NCI-H446 (cell line): ENCODE measurements at regions not wholly inside any gene's neighbourhood (a gene's known extent, or its start where the extent isn't known, plus 50 kb on each side); places are given as distances from the start of the nearest gene placed in this dataset.
"Not testable (repeated sequence)": the region's sequence is repeated elsewhere in the genome, so short reads cannot be mapped to it uniquely, and the experiment has no call there.

Experiments
- DNase-seq, 2 experiments: peaks; one replicate each; lab custom pipeline; 2025; lab: John Stamatoyannopoulos, UW

DNA sequence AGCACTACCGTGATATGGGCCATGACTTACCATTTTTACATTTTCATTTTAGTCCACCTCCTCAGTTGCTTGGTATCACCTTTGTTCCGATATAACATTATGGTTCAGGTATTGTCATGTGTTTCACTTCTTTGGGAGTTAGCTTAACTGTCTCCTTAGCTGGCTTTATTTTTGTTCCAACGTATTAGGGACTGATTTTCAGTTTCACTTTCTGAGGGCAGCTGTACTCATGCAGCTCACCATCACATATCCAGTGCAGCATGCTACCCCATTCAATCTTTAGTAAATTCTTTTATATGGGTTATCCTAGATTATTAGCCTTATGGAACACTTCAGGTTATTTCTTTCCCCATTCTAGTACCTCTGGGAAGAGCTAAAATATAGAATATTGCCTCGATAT is 362.2 kb upstream of the IRAK1BP1 start:
- no peak for DNase-seq

DNA sequence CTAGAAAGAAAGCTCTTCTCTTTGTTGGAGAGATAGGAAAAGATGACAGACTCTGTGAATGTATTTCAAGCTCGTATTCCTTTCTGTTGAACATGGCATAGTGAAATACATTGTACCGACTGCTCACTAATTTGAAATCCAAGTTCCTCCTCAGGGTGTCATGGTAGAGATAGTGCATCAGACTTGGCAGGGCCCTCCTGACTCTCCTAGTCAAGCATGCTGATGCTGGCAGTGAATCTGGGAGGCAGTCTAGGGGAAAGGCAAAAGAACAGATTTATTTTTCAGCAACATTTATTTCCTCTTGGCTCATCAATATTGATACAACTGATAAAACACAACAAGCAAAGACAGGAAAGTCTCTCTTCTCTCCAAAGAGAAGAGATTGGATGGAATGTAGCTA is 356.3 kb upstream of the IRAK1BP1 start:
- no peak for DNase-seq

DNA sequence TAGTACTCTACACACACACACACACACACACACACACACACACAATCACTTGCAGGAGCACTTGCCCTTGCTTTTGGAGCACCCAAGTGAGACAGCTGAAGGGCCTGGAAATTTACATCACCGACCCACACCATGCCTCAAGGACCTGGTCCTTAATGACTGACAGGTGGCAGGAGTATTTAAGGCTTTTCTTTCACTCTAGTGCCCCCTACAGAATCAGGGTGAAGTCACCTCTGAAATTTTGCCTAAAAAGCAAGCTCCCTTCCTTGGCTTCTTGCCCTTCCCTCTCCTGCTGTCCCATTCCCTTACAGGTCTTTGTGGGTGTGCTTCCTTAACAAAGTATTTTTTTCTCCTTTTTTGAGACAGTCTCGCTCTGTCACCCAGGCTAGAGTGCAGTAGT is 353.5 kb upstream of the IRAK1BP1 start:
- DNase-seq = no peak

DNA sequence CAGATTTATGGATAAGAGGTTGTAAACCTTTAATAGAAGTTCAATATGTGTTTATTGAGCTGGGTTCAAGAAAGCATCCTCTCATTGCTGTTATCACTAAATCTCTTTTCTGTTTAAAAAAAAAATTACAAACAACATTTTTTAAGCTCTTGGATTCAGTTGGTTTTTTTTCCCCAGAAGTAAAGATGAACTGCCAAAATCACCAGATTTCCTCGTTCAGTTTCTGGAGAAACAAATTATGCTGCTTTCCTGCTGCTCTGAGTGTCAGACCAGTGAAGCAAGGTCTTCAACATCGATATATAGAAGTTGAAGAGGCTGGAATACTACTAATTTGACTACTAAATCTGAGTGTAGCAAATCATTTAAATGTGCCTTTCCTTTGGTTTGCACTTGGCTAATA is 352.1 kb upstream of the IRAK1BP1 start:
- no peak for DNase-seq

DNA sequence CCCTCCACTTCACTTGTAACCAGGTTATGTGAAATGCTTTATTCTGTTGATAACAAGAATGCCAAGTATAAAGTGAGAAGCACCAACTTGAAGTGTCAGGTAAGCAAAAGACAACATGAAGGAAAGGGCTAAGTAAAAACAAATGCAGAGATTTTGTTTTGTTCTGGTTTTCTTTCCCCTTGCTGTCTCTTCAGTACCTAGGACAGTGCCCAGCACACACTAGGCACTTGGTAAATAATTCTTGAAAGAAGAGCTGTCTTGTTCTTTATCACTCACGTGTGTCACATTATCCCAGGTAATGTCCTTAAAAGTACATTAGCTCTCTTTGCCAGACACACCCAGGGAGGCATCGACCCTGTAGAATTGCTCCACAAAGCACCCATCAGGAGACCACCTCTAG is 350.0 kb upstream of the IRAK1BP1 start:
- DNase-seq = no peak

DNA sequence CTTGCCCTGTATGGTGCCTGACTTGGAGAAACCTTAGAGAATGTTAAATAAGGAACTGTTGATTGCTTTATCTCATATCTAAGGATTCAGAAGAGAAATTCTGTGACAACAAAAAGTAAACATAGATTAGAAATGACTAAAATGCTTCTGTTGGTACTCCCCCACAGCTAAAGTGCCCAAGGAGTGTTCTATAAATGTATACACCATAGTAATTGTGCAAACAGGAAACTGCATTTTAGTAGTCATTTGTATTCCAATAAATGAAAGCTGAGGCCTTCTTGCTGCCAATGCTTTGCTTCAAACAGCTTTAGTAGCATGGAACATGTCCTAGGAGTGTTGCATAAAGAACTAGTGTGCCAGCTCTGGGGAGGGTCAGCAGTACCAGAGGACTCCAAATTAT is 343.7 kb upstream of the IRAK1BP1 start:
- no peak for DNase-seq

DNA sequence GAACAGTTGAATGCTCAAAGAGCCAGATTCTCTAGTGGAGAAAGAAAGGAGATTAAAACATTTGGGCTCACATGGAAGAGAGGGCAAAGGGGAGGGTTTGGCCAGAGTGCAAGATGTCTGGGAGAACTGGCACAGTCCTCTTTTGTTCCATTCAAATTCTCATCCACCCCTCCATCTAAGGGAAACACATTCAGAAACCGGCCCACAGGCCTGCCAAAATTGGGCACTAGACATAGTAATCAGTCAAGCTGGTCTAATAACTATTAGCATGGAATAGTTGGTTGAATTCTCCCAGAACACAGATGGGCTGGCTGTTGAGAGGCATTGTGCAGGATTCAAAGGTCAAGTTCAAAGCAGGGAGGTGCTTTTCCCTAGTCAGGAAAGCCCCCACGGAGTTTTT is 341.4 kb upstream of the IRAK1BP1 start:
- DNase-seq = no peak

DNA sequence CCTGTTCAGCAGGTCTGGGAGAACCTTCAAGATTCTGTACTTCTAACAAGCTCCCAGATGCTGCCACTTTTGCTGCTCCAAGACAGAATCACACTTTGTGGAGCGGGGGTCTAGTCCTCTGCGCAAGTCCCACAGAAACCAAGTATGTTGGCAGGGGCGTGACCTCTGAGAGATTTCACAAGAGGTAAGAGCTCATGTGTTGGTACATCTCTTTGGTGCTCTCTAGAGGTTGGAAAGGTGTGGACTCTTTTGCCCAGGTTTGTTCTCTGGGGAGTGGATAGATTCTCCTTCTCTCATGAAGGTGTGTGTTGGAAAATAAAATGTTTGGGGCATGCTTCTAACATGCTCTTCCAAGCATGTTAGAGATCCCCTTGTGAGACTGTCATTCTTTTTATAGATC is 340.9 kb upstream of the IRAK1BP1 start:
- no peak for DNase-seq

DNA sequence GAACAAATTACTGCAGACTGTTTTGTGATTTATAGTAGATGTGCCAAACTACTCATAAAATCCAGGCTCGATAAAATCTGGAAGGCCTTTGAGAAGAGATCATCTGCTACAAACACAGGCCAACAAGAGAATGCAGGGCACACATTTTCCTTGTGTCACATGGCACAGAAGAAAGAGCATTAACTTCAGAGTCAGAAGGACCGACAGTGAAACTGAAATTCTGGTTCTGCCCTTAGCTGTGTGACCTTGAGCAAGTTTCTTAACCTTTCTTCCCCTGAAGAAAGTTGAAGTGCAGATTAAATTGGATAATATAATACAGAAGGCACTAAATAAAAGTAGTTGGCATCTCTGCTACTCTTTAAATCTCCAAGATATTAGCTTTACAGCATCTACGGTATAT is 338.4 kb upstream of the IRAK1BP1 start:
- no peak for DNase-seq

DNA sequence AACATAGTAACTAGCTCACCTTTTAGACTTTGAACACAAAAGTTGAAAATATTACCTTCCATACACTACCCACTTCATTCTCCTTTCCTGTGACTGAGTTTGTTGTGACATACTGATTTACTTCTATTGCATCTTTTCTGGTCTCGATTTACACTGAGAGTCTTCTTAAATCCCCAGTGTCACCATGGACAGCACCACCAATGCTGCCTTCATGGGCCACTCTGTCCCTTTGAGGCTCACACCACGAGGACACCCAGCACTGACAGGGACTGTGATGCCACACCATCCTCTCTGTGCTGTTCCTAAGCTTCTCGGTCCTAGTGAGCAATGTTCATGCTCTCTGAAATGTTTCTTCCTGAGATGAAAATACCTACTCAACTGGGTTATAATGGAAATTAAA is 337.1 kb upstream of the IRAK1BP1 start:
- DNase-seq = no peak

DNA sequence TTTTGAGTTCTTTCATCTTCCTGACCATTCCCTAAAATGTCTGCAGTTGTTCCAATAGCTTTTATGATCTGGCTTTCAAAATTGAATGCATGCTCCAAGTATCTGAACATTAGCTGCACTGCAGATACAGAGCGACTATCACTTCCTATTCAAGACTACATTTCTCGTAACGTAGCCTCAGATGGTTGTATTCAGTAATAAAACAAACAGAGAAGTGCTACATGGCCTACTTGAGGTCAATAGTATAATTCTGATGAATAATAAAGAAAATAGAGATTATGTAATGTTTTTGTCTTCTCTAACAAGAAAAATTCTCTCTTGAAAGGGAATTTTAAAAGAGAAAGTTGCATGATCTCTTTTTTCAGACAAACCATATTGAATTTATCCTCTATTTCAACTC is 333.9 kb upstream of the IRAK1BP1 start:
- no peak for DNase-seq

DNA sequence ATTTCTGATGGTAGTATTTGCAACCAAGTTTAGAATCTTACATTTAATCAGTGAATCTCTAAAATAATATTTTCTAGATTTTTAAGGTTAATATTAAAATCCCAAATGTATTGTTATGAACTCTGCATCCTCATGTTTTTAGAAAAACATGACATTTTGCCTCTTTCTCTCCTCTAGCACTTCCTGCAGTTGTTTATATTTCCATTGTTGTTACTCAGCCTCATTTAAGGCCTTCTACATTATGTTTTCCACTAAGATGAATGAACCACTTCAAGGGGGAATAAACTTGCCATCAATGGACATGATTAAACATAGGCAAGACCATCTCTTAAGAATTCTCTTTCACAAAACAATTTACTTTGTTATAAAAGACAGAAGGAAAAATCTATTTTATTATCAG is 333.5 kb upstream of the IRAK1BP1 start:
- DNase-seq = no peak

DNA sequence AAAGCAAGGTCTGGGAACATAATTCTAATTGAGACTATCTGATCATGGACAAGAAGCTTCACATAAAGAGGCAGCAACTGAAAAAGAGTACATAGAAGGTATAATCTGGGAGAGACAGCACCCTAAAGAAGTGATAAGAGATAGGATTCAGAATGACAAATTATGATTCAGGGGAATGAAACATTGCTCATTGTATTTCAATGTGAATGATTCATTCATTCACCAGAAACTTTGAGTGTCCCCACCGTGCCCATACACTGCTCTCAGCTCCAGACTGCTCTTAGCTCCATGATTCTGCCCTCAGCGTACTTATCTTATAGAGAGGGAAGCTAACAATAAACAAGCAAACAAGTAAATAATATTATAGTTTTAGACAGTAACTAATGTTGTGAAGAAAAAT is 329.3 kb upstream of the IRAK1BP1 start:
- DNase-seq = no peak

DNA sequence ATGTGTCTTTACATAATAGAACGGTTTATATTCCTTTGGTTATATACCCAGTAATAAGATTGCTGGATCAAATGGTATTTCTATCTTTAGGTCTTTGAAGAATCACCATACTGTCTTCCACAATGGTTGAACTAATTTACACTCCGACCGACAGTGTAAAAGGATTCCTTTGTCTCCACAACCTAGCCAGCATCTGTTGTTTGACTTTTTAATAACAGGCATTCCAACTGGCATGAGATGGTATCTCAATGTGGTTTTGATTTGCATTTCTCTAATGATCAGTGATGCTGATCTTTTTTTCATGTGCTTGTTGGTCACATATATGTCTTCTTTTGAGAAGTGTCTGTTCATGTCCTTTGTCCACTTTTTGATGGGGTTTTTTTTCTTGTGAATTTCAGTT is 319.7 kb upstream of the IRAK1BP1 start:
- not testable (repeated sequence) for DNase-seq

DNA sequence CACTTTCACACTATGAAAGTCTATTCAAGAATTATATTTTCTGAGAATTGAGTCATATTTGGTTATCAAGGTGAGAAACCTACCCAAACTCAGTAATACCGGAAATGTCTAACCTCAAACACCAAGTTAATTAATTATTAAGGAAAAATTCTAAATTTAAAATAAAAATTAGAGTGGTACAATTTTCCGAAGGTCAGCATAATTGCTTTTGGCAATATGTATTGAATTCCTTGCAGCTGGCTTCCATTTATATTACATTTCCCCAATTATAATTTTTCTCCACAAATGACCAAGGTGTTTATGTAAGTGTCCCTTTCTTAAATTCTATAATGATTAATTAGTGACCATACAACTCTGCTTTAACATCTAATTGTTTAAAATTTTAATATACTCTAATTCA is 316.0 kb upstream of the IRAK1BP1 start:
- DNase-seq = no peak

DNA sequence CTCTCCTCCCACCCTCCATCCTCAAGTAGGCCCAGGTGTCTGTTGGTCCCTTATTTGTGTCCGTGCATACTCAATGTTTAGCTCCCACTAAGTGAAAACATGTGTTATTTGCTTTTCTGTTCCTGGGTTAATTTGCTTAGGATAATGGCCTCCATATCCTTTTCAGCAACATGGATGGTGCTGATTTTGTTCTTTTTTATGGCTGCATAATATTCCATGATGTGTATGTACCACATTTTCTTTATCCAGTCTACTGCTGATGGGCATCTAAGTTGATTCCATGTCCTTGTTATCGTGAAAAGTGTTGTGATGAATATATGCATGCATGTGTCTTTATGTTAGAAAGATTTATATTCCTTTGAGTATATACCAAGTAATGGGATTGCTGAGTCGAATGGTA is 314.9 kb upstream of the IRAK1BP1 start:
- DNase-seq = no peak

DNA sequence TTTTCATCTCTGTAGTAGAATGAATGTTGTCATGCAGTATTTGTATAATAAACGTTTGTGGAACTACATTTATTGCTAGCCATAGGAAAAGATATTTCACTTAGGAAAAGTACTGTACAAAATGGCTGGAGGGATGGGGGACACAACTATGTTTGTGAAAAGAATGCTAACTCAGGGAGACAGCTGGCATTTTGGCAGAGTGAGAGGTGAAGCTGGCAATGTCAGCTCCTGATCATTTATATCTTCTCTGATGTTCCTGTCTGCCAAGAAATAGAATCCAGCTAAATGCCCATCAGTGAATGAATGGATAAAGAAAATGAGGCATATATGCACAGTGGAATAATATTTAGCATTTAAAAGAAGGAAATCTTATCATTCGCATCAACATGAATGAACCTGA is 313.0 kb upstream of the IRAK1BP1 start:
- DNase-seq = no peak

DNA sequence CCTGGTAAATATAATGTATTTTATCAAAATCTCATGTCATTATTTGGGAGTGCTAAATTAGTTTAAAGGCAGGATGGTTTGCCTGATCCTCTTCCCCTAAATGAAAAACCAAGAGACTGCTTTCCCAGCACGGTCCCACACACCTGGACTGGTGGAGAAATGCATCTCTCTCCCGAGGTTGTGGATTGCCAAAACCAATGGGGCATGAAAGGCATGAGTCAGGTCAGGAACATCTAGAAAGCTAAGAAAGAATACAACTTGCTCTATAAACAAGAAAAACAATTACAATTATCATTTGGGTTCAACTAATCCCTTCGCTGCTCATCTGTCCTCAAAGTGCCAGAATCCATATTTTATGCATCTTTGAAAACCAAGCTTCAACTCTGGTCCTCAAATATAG is 308.3 kb upstream of the IRAK1BP1 start:
- no peak for DNase-seq

DNA sequence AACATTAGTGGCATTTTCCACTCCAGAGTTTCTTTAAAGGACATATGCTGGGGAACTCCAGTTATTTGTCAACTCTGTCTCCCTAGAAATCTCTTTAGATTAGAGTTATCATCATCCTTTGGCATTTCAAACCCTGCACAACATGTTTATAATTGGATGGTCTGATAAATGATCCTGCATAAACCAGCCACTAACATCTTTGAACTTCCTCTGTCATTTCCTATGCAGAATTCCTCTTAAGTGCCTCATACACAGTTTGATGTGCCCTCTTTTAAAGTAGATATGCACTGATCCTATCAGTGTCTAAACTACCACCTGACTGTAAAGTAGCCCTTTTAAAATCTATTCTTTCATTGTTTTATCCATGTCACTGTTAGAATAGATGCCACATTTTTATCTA is 306.3 kb upstream of the IRAK1BP1 start:
- no peak for DNase-seq

DNA sequence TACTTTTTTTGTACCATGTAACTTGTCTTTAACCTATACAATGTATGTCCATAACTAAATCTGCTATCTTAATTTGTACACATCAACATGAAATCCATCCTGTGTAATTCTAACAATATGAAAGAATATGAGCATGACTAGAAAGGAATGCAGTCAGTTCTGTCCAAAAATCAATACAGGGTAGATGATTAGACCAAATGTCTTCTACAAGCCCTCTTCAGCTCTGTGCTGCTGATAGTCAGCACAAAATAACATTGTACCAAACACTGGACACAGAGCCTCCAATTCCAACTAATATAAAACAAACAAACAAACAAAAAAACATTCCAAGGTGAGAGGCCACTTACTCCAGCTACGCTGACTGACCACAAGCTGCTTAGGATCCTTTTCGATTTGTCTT is 301.4 kb upstream of the IRAK1BP1 start:
- no peak for DNase-seq

DNA sequence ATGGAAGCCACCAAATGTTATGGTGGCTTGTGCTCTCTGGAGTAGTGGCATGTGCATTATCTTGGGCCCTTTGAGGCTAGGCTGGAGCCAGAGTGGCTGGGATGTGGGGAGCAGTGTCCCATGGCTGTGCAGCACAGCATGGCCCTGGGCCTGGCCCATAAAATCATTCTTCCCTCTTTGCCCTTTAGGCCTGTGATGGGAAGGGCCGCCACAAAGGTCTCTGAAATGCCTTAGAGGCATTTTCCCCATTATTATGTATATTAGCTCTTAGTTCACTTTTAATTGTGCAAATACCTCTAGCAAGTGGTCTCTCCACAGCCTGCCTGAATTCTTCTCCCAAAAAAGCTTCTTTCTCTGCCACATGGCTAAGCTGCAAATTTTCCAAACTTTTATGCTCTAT is 297.3 kb upstream of the IRAK1BP1 start:
- no peak for DNase-seq

DNA sequence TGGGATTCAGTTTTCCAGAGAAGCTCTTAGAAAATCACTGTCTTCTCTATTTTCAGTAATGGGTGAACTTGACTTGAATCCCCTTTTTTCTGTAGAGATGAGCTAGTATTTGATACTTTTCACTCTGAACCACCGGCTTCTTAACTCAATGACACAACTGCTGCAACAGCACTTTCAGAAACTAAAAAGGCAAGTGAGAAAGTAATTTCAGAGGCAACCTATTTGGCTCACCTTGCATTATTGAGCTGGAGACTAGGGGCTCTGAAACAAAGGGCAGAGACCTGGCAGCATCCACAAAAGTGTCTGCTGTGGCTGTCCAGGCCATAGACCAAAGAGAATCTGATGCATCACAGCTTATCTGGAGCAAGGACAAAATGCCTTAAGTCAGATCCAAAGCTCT is 289.8 kb upstream of the IRAK1BP1 start:
- DNase-seq = no peak

DNA sequence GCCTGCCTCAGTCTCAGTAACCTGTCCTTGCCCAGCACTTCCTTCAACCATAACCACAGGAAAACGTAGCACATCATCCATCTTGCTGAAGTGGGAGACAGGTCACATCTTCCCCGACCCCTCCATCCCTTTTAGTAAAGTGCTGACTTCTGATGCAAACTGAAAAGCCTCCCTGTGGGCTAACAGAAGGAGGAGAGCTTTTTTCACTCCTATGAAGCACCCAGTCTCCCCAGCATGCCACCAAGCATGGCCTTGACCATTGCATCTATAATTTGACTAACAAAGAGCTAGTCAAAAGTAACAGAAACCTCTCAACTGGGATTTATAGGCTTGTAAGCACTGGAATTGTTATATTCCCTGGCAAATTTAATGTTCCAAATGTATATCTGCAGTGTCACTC is 288.9 kb upstream of the IRAK1BP1 start:
- DNase-seq = no peak

DNA sequence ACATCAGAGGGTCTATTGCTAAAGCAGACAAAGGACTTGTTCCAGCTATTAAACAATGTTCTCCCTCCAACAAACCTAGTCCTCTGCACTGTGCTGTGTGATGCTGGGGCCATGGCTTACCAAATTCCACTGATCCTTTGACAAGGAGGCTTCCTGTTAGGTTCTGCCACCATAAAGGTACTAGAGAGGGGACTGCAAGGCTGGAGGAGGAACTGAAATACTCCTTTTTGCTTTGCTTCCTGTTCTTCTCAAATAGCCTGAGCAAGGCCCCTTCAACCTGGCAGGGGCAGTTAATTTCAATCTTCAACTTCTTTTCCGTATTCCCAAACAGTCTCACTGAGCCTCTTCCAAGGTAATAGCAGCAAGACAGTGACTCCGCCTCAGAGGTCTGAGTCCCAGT is 286.4 kb upstream of the IRAK1BP1 start:
- DNase-seq = no peak

DNA sequence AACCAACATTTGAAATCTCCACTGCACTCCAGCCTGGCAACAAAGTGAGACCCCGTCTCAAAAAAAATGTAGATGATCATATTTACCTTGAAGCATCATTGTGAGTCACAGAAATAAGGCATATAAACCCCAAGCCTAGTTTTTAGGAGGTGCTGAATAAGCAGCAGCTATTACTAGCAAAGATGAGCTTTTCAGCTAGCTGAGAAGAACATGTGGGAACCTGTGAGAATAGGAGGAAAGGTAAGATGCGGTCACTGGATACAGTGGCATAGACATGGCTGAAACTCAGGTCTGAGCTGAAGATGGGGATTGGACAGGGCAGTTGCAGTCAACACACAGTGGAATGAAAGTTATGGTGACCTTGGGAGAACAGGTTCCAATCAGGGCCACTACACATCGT is 284.3 kb upstream of the IRAK1BP1 start:
- DNase-seq = no peak
